Hematopoietic multipotent progenitor cell treated with erythropoietin and hydrocortisone succinate and interleukin-3 and kit ligand, for 17 days (in vitro differentiated cells): ENCODE measurements at regions not wholly inside any gene's neighbourhood (a gene's known extent, or its start where the extent isn't known, plus 50 kb on each side); places are given as distances from the start of the nearest gene placed in this dataset.

Experiments used
- DNase-seq: peaks from one replicate; pipeline ENCODE4 v3.0.0-alpha.2; 2015; ENCODE audit warnings: low spot score

GRCh38 chr5:77157732-77158532, 52.5 kb upstream of the PDE8B start:
- no peak for DNase-seq

- no peak for DNase-seq
These were observed 54.1 kb upstream of the PDE8B start for GRCh38 chr5:77156379-77156778.

GRCh38 chr5:77155179-77155785, 55.2 kb upstream of the PDE8B start:
- no peak for DNase-seq

GRCh38 chr5:77152441-77152840, 58.0 kb upstream of the PDE8B start:
- DNase-seq = no peak

- no peak for DNase-seq
These were observed 59.0 kb upstream of the PDE8B start for GRCh38 chr5:77151501-77151900.

GRCh38 chr5:77146896-77147295, 59.8 kb upstream of the ZBED3 start:
- DNase-seq = no peak

GRCh38 chr5:77145666-77146065, 58.6 kb upstream of the ZBED3 start:
- no peak for DNase-seq

GRCh38 chr5:77144837-77145139, 57.7 kb upstream of the ZBED3 start:
- DNase-seq = no peak

GRCh38 chr5:77143998-77144836, 57.1 kb upstream of the ZBED3 start:
- DNase-seq = peak; percentile 23

- DNase-seq = no peak
These were observed 53.3 kb upstream of the ZBED3 start for GRCh38 chr5:77140350-77140749.

- DNase-seq = no peak
These were observed 51.9 kb upstream of the ZBED3 start for GRCh38 chr5:77139001-77139400.
